ENCODE measurements at regions not wholly inside any gene's neighbourhood (a gene's known extent, or its start where the extent isn't known, plus 50 kb on each side); places are given as distances from the start of the nearest gene placed in this dataset.
A peak's percentile ranks its signal among the peaks of the same experiment; 100 is the strongest.

DNA sequence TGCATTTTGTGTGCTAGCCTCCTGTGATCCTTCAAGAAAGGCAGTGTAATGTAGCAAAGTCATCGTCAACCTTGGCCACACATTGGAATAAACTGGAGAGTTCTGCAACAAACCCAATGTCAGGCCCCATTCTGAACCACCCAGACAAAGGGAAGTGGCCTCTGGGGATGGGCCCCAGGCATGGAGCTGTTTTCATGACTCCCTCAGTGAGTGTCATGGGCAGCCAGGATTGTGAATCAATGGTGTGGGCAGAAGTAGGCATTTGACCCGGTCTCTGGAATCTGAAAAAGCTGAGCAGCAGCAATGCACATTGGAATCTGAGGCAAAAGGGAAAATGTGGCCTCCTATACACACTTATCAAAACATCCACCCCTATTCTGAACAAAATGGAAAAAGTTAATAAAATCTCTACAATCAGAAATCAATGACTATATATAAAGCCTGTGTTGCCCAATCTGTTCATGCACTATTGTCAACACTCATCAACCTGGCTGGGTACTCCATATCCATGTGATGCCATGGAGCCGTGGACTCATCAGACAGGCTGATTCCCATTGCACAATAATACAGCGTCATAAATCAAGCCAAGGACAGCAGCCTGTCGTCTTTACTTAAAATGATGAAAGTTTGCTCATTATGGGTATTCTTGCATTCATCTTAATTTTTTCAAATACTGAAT, 134.9 kb upstream of the STMND1 start:
- H3K4me1 ChIP-seq: peaks cover 8 to 9% (median 8%) of the 10 kb centered on the region in 4 donors
- intact Hi-C loops (cut with DNase I): loop anchor here (10.0 kb wide), 3 partner anchors 162 to 632 kb away; no protein-coding TSS in a partner anchor
- no peaks in the 10 kb centered on the region for H3K9me3 ChIP-seq
- no peaks in the 10 kb centered on the region for H3K36me3 ChIP-seq
- no peak overlapping the region for H3K4me3 ChIP-seq
- TF ChIP-seq POLR2AphosphoS5 (IDR thresholded peaks at IDR 0.05) (no peak), EP300 (IDR thresholded peaks at IDR 0.05) (no peak), POLR2A (IDR thresholded peaks at IDR 0.05; ENCODE audit: low read depth) (no peak)
- TF ChIP-seq, protein P1, sequence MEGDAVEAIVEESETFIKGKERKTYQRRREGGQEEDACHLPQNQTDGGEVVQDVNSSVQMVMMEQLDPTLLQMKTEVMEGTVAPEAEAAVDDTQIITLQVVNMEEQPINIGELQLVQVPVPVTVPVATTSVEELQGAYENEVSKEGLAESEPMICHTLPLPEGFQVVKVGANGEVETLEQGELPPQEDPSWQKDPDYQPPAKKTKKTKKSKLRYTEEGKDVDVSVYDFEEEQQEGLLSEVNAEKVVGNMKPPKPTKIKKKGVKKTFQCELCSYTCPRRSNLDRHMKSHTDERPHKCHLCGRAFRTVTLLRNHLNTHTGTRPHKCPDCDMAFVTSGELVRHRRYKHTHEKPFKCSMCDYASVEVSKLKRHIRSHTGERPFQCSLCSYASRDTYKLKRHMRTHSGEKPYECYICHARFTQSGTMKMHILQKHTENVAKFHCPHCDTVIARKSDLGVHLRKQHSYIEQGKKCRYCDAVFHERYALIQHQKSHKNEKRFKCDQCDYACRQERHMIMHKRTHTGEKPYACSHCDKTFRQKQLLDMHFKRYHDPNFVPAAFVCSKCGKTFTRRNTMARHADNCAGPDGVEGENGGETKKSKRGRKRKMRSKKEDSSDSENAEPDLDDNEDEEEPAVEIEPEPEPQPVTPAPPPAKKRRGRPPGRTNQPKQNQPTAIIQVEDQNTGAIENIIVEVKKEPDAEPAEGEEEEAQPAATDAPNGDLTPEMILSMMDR (IDR thresholded peaks at IDR 0.05): no peak
- 93% methylated on average over 5 of the region's 5 CpGs for WGBS
- H3K27ac ChIP-seq (replicated peaks in 1 of 4): no peak overlapping the region
- no peaks in the 10 kb centered on the region for H3K27me3 ChIP-seq
- DNase-seq (ENCODE audit: extremely low spot score): no peak

DNA sequence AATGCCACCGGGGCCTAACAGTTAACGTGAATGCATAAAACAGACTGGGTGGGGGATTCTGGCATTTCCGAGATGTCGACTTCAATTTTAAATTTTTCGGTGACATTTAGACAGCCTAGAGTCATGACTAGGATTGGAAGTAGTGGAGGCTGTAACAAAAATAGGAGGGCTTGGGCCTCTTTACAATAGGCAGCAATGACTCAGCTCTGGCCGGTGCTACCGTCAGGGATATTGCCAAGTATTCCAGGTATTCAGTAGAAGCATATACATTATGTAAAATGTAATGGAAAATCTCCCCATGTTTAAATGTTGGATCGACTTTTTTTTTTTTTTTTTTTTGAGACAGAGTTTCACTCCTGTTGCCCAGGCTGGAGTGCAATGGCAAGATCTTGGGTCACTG, 136.2 kb upstream of the STMND1 start:
- DNase-seq (ENCODE audit: extremely low spot score): no peak
- Histone ChIP-seq H3K27ac (replicated peaks in 1 of 4) (no peak overlapping the region), H3K36me3 (no peaks in the 10 kb centered on the region), H3K4me3 (no peak overlapping the region), H3K4me1 (peaks cover 8 to 9% (median 8%) of the 10 kb centered on the region in 4 donors), H3K9me3 (no peaks in the 10 kb centered on the region), H3K27me3 (no peaks in the 10 kb centered on the region)
- 86% methylated on average over 8 of the region's 8 CpGs for WGBS
- TF ChIP-seq POLR2A (IDR thresholded peaks at IDR 0.05; ENCODE audit: low read depth): no peak
- TF ChIP-seq, protein P1 (IDR thresholded peaks at IDR 0.05): no peak
- no peak for TF ChIP-seq POLR2AphosphoS5 (IDR thresholded peaks at IDR 0.05)
- TF ChIP-seq EP300 (IDR thresholded peaks at IDR 0.05): no peak
- intact Hi-C loops (cut with DNase I): loop anchor here (10.0 kb wide), 3 partner anchors 161 to 631 kb away; no protein-coding TSS in a partner anchor

DNA sequence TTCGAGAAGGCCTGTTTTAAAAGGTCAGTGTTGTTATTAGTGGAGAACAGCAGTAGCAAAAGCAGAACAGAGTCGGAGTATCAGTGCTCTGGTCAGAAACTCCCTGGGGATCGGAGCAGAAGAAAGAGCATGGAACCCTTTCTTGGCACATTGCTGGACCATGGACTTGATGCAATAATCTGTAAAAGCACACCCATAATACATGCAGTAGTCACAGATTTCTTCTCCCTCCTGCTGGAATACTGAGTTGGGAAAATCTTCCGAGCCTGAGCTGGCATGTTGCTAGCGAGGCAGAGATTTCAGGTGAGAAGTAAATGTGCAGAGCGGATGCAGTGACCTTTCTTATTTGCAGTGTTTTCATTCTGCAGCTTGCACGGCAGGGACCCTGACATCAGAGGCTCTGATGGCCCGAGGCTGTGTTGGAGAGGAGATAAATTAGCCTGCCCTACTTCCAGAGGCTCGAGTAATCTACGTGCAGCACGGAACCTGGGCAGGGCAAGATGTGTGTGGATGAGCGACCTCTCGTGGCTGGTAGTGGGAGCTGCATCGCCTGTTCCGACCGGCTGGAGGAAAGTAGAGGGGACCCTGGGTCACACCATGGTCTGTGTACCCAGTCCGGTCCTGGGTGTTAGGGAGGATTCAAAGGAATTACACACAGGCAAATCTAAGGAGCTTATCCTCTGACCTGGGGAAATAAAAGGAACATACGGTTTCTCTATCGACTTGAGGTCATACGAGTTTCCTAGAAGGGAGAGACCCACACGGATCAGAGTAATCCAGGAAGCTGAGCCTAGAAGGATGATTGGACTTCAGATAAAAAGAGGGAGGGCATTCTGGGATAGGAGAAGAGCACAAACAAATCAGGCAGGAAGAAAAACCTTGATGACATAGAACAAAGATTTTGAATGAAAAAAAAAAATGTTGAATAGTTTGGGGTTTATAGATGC, 137.0 kb upstream of the STMND1 start:
- H3K4me3 ChIP-seq: peak overlapping the region in 3 of 4 donors; percentile 1 to 32 (median 15)
- H3K36me3 ChIP-seq: no peaks in the 10 kb centered on the region
- no peaks in the 10 kb centered on the region for H3K9me3 ChIP-seq
- no peaks in the 10 kb centered on the region for H3K27me3 ChIP-seq
- DNase-seq (ENCODE audit: extremely low spot score): peak; percentile 94
- H3K4me1 ChIP-seq: peaks cover 8 to 9% (median 8%) of the 10 kb centered on the region in 4 donors
- WGBS: 23% methylated on average over 20 of the region's 21 CpGs
- H3K27ac ChIP-seq (replicated peaks in 1 of 4): no peak overlapping the region
- no peak for TF ChIP-seq EP300 (IDR thresholded peaks at IDR 0.05)
- peak in 1 of 2 donors; percentile 53 for TF ChIP-seq POLR2AphosphoS5 (IDR thresholded peaks at IDR 0.05)
- TF ChIP-seq, protein P1 (IDR thresholded peaks at IDR 0.05): peak; percentile 83 to 95 (median 92)
- no peak for TF ChIP-seq POLR2A (IDR thresholded peaks at IDR 0.05; ENCODE audit: low read depth)
- intact Hi-C loops (cut with DNase I): loop anchor here (5.0 to 10.0 kb wide), 4 partner anchors 160 to 630 kb away; no protein-coding TSS in a partner anchor

DNA sequence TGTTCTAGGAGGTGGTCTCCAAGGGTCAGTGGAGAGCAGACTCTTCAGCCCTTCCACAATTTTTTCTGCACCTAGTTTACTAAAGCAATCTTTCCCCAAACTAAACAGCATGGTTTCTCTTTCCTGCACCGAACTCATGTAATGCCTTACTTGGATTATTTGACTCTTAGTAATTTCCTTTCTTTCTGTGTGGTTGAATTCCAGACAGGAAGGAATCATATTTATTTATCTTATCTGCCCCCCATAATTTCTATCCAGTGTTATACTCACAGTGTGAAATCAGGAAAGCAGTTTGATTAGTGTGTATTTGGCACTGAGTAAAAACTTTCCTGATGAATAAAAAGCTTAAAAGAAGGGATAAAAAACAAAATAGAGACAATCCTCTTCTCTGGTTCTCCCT, 140.3 kb upstream of the STMND1 start:
- whole genome bisulfite sequencing: 80% methylated on average over 1 of the region's 1 CpG
- Histone ChIP-seq H3K27ac (replicated peaks in 1 of 4) (no peak overlapping the region), H3K4me3 (no peak overlapping the region), H3K9me3 (no peaks in the 10 kb centered on the region), H3K4me1 (peaks cover 8 to 9% (median 8%) of the 10 kb centered on the region in 4 donors), H3K27me3 (no peaks in the 10 kb centered on the region), H3K36me3 (no peaks in the 10 kb centered on the region)
- no peak for DNase-seq (ENCODE audit: extremely low spot score)
- intact Hi-C loops (cut with DNase I): loop anchor here (5.0 to 10.0 kb wide), 4 partner anchors 157 to 627 kb away; no protein-coding TSS in a partner anchor
- TF ChIP-seq, protein P1 (IDR thresholded peaks at IDR 0.05): no peak
- no peak for TF ChIP-seq EP300 (IDR thresholded peaks at IDR 0.05)
- no peak for TF ChIP-seq POLR2AphosphoS5 (IDR thresholded peaks at IDR 0.05)
- TF ChIP-seq POLR2A (IDR thresholded peaks at IDR 0.05; ENCODE audit: low read depth): no peak

Measured in esophagus muscularis mucosa (tissue), 4 donors.